ENCODE measurements at regions not wholly inside any gene's neighbourhood (a gene's known extent, or its start where the extent isn't known, plus 50 kb on each side); places are given as distances from the start of the nearest gene placed in this dataset.
"Not testable (repeated sequence)": the region's sequence is repeated elsewhere in the genome, so short reads cannot be mapped to it uniquely, and the experiment has no call there.

- not testable (repeated sequence) for H3K4me3 Mint-ChIP-seq; H3K4me1 Mint-ChIP-seq (ENCODE audit: low read depth); H3K9me3 Mint-ChIP-seq; H3K27ac Mint-ChIP-seq; H3K36me3 Mint-ChIP-seq (ENCODE audit: low read depth); H3K27me3 Mint-ChIP-seq
Observed at GRCh38 chr2:87677421-87677923, 70.4 kb upstream of the PLGLB2 start.

GRCh38 chr2:87678742-87679173, 69.1 kb upstream of the PLGLB2 start:
- H3K27me3 Mint-ChIP-seq; H3K4me1 Mint-ChIP-seq (ENCODE audit: low read depth); H3K27ac Mint-ChIP-seq; H3K9me3 Mint-ChIP-seq; H3K4me3 Mint-ChIP-seq; H3K36me3 Mint-ChIP-seq (ENCODE audit: low read depth): not testable (repeated sequence)

GRCh38 chr2:87679950-87680349, 67.9 kb upstream of the PLGLB2 start:
- H3K36me3 Mint-ChIP-seq (ENCODE audit: low read depth); H3K27ac Mint-ChIP-seq; H3K27me3 Mint-ChIP-seq; H3K4me3 Mint-ChIP-seq; H3K9me3 Mint-ChIP-seq; H3K4me1 Mint-ChIP-seq (ENCODE audit: low read depth): not testable (repeated sequence)

GRCh38 chr2:87680691-87681090, 67.2 kb upstream of the PLGLB2 start:
- H3K4me1 Mint-ChIP-seq (ENCODE audit: low read depth); H3K27ac Mint-ChIP-seq; H3K36me3 Mint-ChIP-seq (ENCODE audit: low read depth); H3K4me3 Mint-ChIP-seq; H3K9me3 Mint-ChIP-seq; H3K27me3 Mint-ChIP-seq: not testable (repeated sequence)

GRCh38 chr2:87683451-87683850, 64.4 kb upstream of the PLGLB2 start:
- H3K9me3 Mint-ChIP-seq; H3K27me3 Mint-ChIP-seq; H3K36me3 Mint-ChIP-seq (ENCODE audit: low read depth); H3K27ac Mint-ChIP-seq; H3K4me1 Mint-ChIP-seq (ENCODE audit: low read depth); H3K4me3 Mint-ChIP-seq: not testable (repeated sequence)

GRCh38 chr2:87683961-87684360, 63.9 kb upstream of the PLGLB2 start:
- not testable (repeated sequence) for H3K9me3 Mint-ChIP-seq; H3K27ac Mint-ChIP-seq; H3K4me3 Mint-ChIP-seq; H3K27me3 Mint-ChIP-seq; H3K4me1 Mint-ChIP-seq (ENCODE audit: low read depth); H3K36me3 Mint-ChIP-seq (ENCODE audit: low read depth)

GRCh38 chr2:87685558-87685957, 62.3 kb upstream of the PLGLB2 start:
- not testable (repeated sequence) for H3K4me1 Mint-ChIP-seq (ENCODE audit: low read depth); H3K36me3 Mint-ChIP-seq (ENCODE audit: low read depth); H3K4me3 Mint-ChIP-seq; H3K9me3 Mint-ChIP-seq; H3K27ac Mint-ChIP-seq; H3K27me3 Mint-ChIP-seq

GRCh38 chr2:87686873-87687549, 60.9 kb upstream of the PLGLB2 start:
- H3K4me3 Mint-ChIP-seq; H3K9me3 Mint-ChIP-seq; H3K27ac Mint-ChIP-seq; H3K27me3 Mint-ChIP-seq; H3K4me1 Mint-ChIP-seq (ENCODE audit: low read depth); H3K36me3 Mint-ChIP-seq (ENCODE audit: low read depth): not testable (repeated sequence)

- not testable (repeated sequence) for H3K4me1 Mint-ChIP-seq (ENCODE audit: low read depth); H3K9me3 Mint-ChIP-seq; H3K36me3 Mint-ChIP-seq (ENCODE audit: low read depth); H3K27me3 Mint-ChIP-seq; H3K27ac Mint-ChIP-seq; H3K4me3 Mint-ChIP-seq
Observed at GRCh38 chr2:87687550-87688270, 60.2 kb upstream of the PLGLB2 start.

GRCh38 chr2:87691899-87692592, 55.8 kb upstream of the PLGLB2 start:
- not testable (repeated sequence) for H3K4me3 Mint-ChIP-seq; H3K36me3 Mint-ChIP-seq (ENCODE audit: low read depth); H3K27me3 Mint-ChIP-seq; H3K9me3 Mint-ChIP-seq
- Mint-ChIP-seq H3K27ac (peak overlapping the region; percentile 56), H3K4me1 (ENCODE audit: low read depth) (peaks cover 12% of the 10 kb centered on the region)

GRCh38 chr2:87692914-87693313, 55.0 kb upstream of the PLGLB2 start:
- H3K27ac Mint-ChIP-seq; H3K4me3 Mint-ChIP-seq; H3K36me3 Mint-ChIP-seq (ENCODE audit: low read depth); H3K27me3 Mint-ChIP-seq; H3K9me3 Mint-ChIP-seq: not testable (repeated sequence)
- H3K4me1 Mint-ChIP-seq (ENCODE audit: low read depth), result peaks cover 12% of the 10 kb centered on the region

GRCh38 chr2:87693882-87694281, 54.0 kb upstream of the PLGLB2 start:
- not testable (repeated sequence) for H3K27ac Mint-ChIP-seq; H3K9me3 Mint-ChIP-seq; H3K36me3 Mint-ChIP-seq (ENCODE audit: low read depth); H3K27me3 Mint-ChIP-seq; H3K4me3 Mint-ChIP-seq
- H3K4me1 Mint-ChIP-seq (ENCODE audit: low read depth), result peaks cover 12% of the 10 kb centered on the region

GRCh38 chr2:87695596-87696323, 52.1 kb upstream of the PLGLB2 start:
- peaks cover 12% of the 10 kb centered on the region for H3K4me1 Mint-ChIP-seq (ENCODE audit: low read depth)
- not testable (repeated sequence) for H3K36me3 Mint-ChIP-seq (ENCODE audit: low read depth); H3K9me3 Mint-ChIP-seq; H3K27me3 Mint-ChIP-seq; H3K27ac Mint-ChIP-seq; H3K4me3 Mint-ChIP-seq
